ENCODE measurements at regions not wholly inside any gene's neighbourhood (a gene's known extent, or its start where the extent isn't known, plus 50 kb on each side); places are given as distances from the start of the nearest gene placed in this dataset.
"Not testable (repeated sequence)": the region's sequence is repeated elsewhere in the genome, so short reads cannot be mapped to it uniquely, and the experiment has no call there.

DNA sequence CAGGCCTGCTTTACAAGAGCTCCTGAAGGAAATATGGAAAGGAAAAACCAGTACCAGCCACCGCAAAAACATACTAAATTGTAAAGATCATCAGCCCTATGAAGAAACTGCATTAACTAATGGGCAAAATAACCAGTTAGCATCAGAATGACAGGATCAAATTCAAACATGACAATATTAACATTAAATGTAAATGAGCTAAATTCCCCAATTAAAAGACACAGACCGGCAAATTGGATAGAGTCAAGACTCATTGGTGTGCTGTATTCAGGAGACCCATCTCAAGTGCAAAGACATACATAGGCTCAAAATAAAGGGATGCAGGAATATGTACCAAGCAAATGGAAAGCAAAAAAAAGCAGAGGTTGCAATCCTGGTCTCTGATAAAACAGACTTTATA is 408.7 kb upstream of the RAB6C start:
- DNase-seq: not testable (repeated sequence)

GRCh38 chr2:129575431-129575830 is 404.0 kb upstream of the RAB6C start:
- no peak for DNase-seq

- DNase-seq: no peak
These were observed 403.6 kb upstream of the RAB6C start for GRCh38 chr2:129575880-129576279.

DNA sequence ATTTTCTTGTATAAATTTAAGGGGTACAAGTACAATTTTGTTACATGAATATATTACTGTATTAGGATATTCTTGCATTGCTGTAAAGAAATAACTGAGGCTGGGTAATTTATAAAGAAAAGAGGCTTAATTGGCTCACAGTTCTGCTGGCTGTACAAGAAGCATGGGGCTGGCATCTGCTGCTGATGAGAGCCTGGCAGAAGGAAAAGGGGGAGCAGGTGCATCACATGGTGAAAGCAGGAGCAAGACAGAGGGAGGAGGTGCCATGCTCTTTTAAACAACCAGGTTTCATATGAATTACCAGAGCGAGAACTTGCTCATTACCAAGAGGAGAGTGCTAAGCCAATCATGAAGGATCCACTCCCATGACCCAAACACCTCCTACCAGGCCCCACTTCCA is 399.5 kb upstream of the RAB6C start:
- DNase-seq: no peak

GRCh38 chr2:129585760-129586159 is 393.7 kb upstream of the RAB6C start:
- no peak for DNase-seq

DNA sequence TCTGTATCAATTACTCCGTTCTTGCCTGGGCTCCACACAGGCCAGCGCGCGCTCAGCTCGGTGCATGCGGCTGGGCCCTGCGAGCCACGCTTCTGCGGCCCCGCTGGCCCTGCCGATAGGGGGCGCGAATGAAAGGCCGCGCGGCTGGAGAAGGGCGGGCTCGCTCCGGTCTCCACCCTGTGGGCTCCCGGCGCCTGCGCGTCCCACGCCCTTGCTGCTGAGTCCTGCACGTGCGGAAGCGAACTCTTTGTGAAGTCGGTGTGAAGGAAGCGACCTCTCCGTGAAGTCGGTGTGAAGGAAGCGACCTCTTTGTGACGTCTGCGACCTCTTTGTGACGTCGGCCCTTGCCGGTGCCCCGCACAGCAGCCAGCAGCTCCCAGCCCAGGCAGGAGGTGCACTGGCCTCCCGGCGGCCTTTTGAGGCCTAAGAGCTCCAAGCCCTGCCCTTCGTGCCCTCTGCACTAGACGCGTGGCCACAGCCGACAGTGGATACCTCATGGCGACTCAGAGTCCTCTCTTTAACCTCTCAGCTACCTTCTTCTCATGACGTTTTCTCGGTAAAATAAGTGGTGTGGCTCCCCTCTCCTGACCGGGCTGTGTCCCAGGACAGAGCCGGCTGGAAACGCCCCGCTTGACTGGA is 391.9 kb upstream of the RAB6C start:
- no peak for DNase-seq

- no peak for DNase-seq
These were observed 374.9 kb upstream of the RAB6C start for GRCh38 chr2:129604560-129604959.

DNA sequence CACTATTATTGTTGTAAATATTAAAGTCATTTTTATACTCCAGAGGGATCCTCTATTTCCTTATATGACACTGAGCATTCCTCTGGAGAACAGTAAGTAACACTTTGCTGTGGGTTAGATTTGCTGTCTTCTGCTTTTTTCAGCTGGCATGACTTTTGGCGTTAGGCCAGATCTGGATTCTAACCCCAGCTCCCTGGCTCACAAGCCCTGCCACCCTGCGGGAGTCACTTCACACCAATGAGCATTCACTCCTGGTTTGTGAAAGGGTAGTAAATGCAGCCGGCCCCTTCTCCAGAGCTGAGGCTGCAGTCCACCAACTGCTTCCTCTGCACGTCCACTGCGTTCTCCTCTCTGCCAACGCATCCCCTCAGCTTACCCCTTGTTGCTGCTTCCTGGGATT is 373.8 kb upstream of the RAB6C start:
- no peak for DNase-seq

GRCh38 chr2:129606496-129607270 is 372.8 kb upstream of the RAB6C start:
- no peak for DNase-seq

DNA sequence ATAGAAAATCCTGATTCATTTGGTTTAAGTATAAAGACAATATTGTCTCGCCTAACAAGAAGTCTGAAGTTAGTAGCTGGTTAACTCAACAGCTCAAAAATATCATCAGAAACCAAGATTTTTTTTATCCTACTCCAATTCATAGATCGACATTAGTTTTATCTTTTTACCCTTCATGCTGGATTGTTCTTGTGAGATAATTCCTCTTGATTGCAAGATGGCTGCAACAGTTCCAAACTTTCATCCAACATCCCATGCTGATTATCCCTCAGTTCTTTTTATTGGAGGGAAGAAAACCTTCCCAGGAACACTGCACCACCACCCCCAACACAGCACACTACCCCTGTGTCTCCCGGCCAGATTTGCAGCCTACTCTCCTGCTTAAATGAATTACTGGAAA is 370.2 kb upstream of the RAB6C start:
- no peak for DNase-seq

DNA sequence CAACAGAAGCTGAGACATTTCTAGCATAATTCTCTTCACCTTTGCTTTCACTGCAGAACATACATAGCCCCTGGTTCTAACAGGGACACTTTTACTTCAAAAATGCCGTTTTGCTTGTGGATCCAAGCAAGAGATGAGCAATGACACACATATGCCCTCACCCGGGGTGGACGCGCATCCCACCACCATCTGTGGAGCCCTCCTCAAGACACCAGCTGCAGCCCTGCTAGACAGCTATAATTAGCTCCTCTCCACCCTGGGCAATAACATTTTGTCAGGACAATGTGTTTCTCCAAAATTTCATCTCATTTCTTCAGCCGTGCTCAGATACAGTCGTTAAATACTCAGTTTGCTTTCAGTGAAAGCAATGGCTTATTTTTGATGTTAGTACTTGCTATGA is 368.7 kb upstream of the RAB6C start:
- no peak for DNase-seq

- no peak for DNase-seq
These were observed 368.0 kb upstream of the RAB6C start for GRCh38 chr2:129611471-129611870.

DNA sequence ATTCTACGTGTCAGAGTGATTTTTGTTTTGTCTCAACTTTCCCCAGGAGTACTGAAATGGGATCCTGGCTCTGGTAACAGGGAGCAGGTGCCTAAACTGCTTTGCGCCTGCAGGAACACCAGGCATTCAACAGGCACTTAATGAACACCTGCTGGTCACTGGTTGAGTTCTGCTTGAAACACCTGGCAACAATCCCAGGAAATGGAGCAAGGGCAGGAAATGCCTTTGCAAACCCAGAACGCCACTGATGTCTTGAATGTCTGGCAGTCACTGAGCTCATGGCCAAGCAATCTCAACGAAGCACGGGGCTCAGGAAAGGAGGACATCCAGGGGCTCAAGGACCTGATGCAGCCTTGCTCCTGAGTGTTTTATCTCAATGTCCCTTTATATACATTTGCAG is 360.0 kb upstream of the RAB6C start:
- no peak for DNase-seq

DNA sequence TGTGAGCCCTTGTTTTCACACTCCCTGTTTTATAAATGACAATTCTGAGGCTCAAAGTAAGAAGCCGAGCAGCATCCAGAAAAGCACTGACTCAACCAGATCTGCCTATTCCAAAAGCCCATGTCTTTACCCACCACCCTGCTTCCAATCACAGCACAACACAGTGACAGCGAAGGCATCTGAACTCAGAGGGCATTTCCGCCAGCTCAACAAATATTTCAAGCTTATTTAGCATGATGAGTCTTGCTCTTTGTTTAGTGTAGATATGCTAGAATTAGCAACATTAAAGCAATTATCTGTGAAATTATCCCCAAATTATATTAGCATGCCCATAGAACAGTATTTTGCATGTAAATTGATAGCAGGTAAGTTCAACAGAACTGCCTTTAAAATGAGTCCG is 359.1 kb upstream of the RAB6C start:
- DNase-seq: no peak

DNA sequence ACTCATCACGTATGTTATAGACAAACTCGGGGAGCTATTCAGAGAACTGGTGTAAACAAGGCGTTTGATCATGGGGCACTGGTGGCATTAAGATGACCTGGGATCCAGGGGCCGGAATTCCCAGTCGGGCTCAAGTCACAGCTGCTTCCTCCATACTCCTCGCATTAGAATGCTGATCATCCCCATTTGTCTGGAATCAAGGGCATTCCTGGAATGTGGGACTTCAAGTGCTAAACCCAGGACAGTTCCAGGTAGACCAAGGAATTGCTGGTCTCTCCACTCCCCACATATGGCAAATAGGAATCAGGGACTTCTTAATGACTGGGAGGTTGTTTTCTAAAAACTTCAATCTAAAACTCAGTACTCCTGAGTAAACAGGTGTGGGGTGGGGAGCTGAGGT is 355.7 kb upstream of the RAB6C start:
- no peak for DNase-seq

DNA sequence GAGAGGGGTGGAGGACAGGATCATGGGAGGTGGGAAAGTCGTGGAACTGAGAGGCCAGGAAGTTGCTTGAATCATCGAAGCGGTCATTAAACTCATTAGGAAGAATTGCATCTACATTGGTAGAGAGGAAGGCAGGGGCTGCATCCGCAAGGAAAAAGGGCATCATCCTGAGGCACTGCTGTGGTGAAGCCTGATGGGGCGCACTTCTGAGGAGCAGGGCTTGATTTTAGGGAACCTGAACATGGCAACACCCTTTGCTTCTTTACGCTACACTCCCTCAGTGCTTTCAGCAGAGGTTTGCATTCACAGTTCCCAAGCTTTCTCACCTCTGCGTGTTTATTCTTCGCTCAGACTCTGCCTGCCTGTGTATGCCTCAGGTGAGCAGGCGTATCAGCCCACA is 352.0 kb upstream of the RAB6C start:
- DNase-seq: no peak

- no peak for DNase-seq
These were observed 342.8 kb upstream of the RAB6C start for GRCh38 chr2:129636692-129637091.

DNA sequence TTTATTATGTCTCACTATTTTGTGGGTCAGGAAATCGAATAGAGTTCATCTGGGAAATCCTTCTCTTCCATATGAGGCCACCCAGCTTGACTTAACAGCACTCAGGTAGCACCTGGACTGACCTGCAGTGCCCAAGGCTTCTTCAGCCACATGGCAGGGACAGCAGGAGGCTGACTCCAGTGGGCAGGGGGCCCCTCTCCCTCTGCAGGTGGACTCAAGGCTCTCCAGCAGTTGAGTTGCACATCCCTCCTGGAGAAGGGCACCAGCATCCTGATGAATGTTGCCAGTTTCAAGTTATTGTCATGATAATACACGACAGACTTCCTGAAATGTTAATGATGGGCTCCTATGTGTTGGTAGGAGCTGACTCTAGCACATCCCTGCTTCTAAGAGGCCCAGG is 338.1 kb upstream of the RAB6C start:
- no peak for DNase-seq

- no peak for DNase-seq
These were observed 336.9 kb upstream of the RAB6C start for GRCh38 chr2:129642526-129643043.

- no peak for DNase-seq
These were observed 334.1 kb upstream of the RAB6C start for GRCh38 chr2:129645335-129645734.

DNA sequence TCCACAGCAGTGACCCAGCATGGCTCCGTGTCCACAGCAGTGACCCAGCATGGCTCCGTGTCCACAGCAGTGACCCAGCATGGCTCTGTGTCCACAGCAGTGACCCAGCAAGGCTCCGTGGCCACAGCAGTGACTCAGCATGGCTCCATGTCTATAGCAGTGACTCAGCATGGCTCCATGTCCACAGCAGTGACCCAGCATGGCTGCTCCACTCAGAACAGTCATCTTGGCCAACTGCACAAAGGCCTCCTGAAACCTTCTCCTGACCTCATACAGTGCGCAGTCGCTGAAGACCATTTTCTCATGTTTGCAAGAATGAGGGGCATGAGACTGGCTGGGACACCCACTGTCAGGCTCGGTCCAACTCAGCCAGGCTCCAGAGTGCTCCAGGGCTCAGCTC is 333.4 kb upstream of the RAB6C start:
- DNase-seq: no peak

GRCh38 chr2:129653246-129653645 is 326.2 kb upstream of the RAB6C start:
- DNase-seq: no peak

DNA sequence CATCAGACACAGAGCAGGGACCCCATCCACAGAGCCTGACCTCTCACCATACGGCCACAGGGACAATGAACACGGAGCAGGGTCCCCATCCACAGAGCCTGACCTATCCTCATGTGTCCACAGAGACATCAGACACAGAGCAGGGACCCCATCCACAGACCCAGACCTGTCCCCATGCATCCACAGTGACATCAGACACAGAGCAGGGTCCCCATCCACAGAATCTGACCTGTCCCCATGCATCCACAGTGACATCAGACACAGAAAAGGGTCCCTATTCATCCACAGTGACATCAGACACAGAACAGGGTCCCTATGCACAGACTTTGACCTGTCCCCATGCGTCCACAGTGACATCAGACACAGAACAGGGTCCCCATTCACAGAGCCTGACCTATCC is 325.1 kb upstream of the RAB6C start:
- no peak for DNase-seq

GRCh38 chr2:129656081-129656598 is 323.3 kb upstream of the RAB6C start:
- DNase-seq: no peak
